SK-N-SH (cell line): ENCODE measurements at regions not wholly inside any gene's neighbourhood (a gene's known extent, or its start where the extent isn't known, plus 50 kb on each side); places are given as distances from the start of the nearest gene placed in this dataset.

Source experiments
- CTCF ChIA-PET: fragments of 300-600, 350-600 bp; formaldehyde crosslinking; extraction: SDS; loops from one replicate; lab custom pipeline; 2021; lab: Yijun Ruan, JAX
- POLR2A ChIA-PET: fragments of 350-600 bp; sonication (Branson Sonifier 250); formaldehyde crosslinking; extraction: SDS; loops from one replicate; lab custom pipeline; 2020; ENCODE audit warnings: antibody characterized with exemption, inconsistent platforms; lab: Yijun Ruan, JAX
- DNase-seq: peaks from one replicate; pipeline ENCODE4 v3.0.0; 2012
- H2AFZ ChIP-seq: fragments of 200-600 bp; sonication (generic); 2 replicates; pipeline ENCODE4 v1.8.1; 2016; ENCODE audit warnings: antibody characterized with exemption, mild to moderate bottlenecking, low read depth
- H3F3A ChIP-seq: fragments of 200-600 bp; sonication (generic); replicated peaks from 2 replicates; pipeline ENCODE3; 2016; ENCODE audit warnings: antibody characterized with exemption, mild to moderate bottlenecking; ENCODE audit not compliant: insufficient read depth
- H3K27ac ChIP-seq, 2 experiments: fragments of 200-500 bp in 1 of 2; fragments of 200-600 bp in 1 of 2; sonication (Bioruptor generic) in 1 of 2; sonication (generic), shearing (Covaris generic) in 1 of 2; 2 replicates each; pipeline versions ENCODE4 v1.5.1 to v1.6.1; 2014 to 2016; ENCODE audit warnings: low read depth in 2 of 2, inconsistent platforms in 1 of 2, low read length in 1 of 2, mild to moderate bottlenecking in 1 of 2, mixed read lengths in 1 of 2
- H3K27me3 ChIP-seq: fragments of 200-600 bp; sonication (generic), shearing (Covaris generic); 2 replicates; pipeline ENCODE4 v1.6.1; 2016; ENCODE audit warnings: mixed run types; ENCODE audit not compliant: insufficient read depth
- H3K36me3 ChIP-seq, 2 experiments: fragments of 200-500 bp in 1 of 2; fragments of 200-600 bp in 1 of 2; sonication (Bioruptor generic) in 1 of 2; sonication (generic) in 1 of 2; replicated peaks in 1 of 2; 2 replicates each; pipeline versions ENCODE3 to v1.5.1; 2014 to 2016; ENCODE audit warnings: low read length in 1 of 2, mild to moderate bottlenecking in 1 of 2; ENCODE audit not compliant: insufficient read depth in 2 of 2, control insufficient read depth in 1 of 2
- H3K4me1 ChIP-seq, 2 experiments: fragments of 200-500 bp in 1 of 2; fragments of 200-600 bp in 1 of 2; sonication (Bioruptor generic) in 1 of 2; sonication (generic), shearing (Covaris generic) in 1 of 2; 2 replicates each; pipeline versions ENCODE4 v1.5.1 to v1.6.1; 2014 to 2016; ENCODE audit warnings: low read depth in 1 of 2, low read length in 1 of 2, mixed run types in 1 of 2; ENCODE audit not compliant: insufficient read depth in 2 of 2, control insufficient read depth in 1 of 2
- H3K4me2 ChIP-seq: fragments of 200-600 bp; sonication (generic), shearing (Covaris generic); 2 replicates; pipeline ENCODE4 v1.6.1; 2017; ENCODE audit warnings: mixed run types
- H3K4me3 ChIP-seq, 2 experiments: fragments of 200-500 bp in 1 of 2; fragments of 200-600 bp in 1 of 2; sonication (Bioruptor generic) in 1 of 2; sonication (generic), shearing (Covaris generic) in 1 of 2; 2 replicates each; pipeline versions ENCODE4 v1.5.1 to v1.8.1; 2014 to 2016; ENCODE audit warnings: low read depth in 2 of 2, inconsistent platforms in 1 of 2, low read length in 1 of 2, mild to moderate bottlenecking in 1 of 2, mixed read lengths in 1 of 2, moderate library complexity in 1 of 2
- H3K79me2 ChIP-seq: fragments of 200-600 bp; sonication (generic); 2 replicates; pipeline ENCODE4 v1.8.1; 2017; ENCODE audit warnings: mild to moderate bottlenecking; ENCODE audit not compliant: insufficient read depth
- H3K9ac ChIP-seq: fragments of 200-600 bp; sonication (generic); 2 replicates; pipeline ENCODE4 v1.6.1; 2017; ENCODE audit warnings: mixed run types
- H3K9me2 ChIP-seq: fragments of 200-600 bp; sonication (generic); 2 replicates; pipeline ENCODE4 v1.6.1; 2017; ENCODE audit warnings: mixed run types
- H3K9me3 ChIP-seq: fragments of 200-600 bp; sonication (generic); 2 replicates; pipeline ENCODE4 v1.6.1; 2017; ENCODE audit warnings: mixed run types, mild to moderate bottlenecking, moderate library complexity
- H4K20me1 ChIP-seq: fragments of 200-600 bp; sonication (generic); 2 replicates; pipeline ENCODE4 v1.6.1; 2017; ENCODE audit warnings: mild to moderate bottlenecking, mixed run types; ENCODE audit not compliant: insufficient read depth
- CHD2 ChIP-seq: fragments of 150-350 bp; IDR thresholded peaks from 2 replicates; pipeline ENCODE4 v1.6.1; 2018; ENCODE audit warnings: low read length; ENCODE audit not compliant: partially characterized antibody
- CTCF ChIP-seq: fragments of 200-600 bp; sonication (generic); IDR thresholded peaks from 2 replicates; pipeline ENCODE4 v1.6.1; 2017; ENCODE audit warnings: antibody characterized with exemption, mild to moderate bottlenecking, moderate library complexity
- FOSL2 ChIP-seq: IDR thresholded peaks from 2 replicates; pipeline ENCODE4 v1.4.0; 2012; ENCODE audit warnings: low read depth, mild to moderate bottlenecking, moderate library complexity, borderline replicate concordance
- FOXJ3 ChIP-seq: sonication (generic); formaldehyde crosslinking; IDR thresholded peaks from 2 replicates; pipeline ENCODE4 v1.5.1; 2020; ENCODE audit warnings: mild to moderate bottlenecking, missing genetic modification reagents
- MXI1 ChIP-seq: IDR thresholded peaks from 2 replicates; pipeline ENCODE4 v1.6.1; 2012; ENCODE audit warnings: mild to moderate bottlenecking, low read depth, low read length, improper control_type of control experiment
- NFIC ChIP-seq: IDR thresholded peaks from 2 replicates; pipeline ENCODE4 v1.4.0; 2012; ENCODE audit warnings: borderline replicate concordance
- NRF1 ChIP-seq: IDR thresholded peaks from 2 replicates; pipeline ENCODE4 v1.6.1; 2012; ENCODE audit warnings: low read depth, mild to moderate bottlenecking, low read length
- PBX3 ChIP-seq: IDR thresholded peaks from 2 replicates; pipeline ENCODE4; 2012
- RAD21 ChIP-seq: IDR thresholded peaks from 2 replicates; pipeline ENCODE4 v1.6.1; 2012; ENCODE audit warnings: mild to moderate bottlenecking, low read length
- RCOR1 ChIP-seq: fragments of 150-350 bp; IDR thresholded peaks from 2 replicates; pipeline ENCODE4 v1.6.1; 2017; ENCODE audit warnings: antibody characterized with exemption, low read length
- RXRA ChIP-seq: IDR thresholded peaks from 2 replicates; pipeline ENCODE4 v1.4.0; 2012; ENCODE audit warnings: low read depth, mild to moderate bottlenecking, borderline replicate concordance
- SIN3A ChIP-seq: IDR thresholded peaks from 2 replicates; pipeline ENCODE4 v1.6.1; 2012; ENCODE audit warnings: low read depth, mild to moderate bottlenecking, low read length, moderate library complexity, borderline replicate concordance
- SMC3 ChIP-seq: IDR thresholded peaks from 2 replicates; pipeline ENCODE4 v1.6.1; 2012; ENCODE audit warnings: low read depth, low read length, improper control_type of control experiment
- TAF1 ChIP-seq: IDR thresholded peaks from 2 replicates; pipeline ENCODE4 v1.6.1; 2012; ENCODE audit warnings: low read depth, mild to moderate bottlenecking, low read length, moderate library complexity, borderline replicate concordance
- TEAD4 ChIP-seq: IDR thresholded peaks from 2 replicates; pipeline ENCODE4 v1.4.0; 2012; ENCODE audit warnings: mild to moderate bottlenecking, borderline replicate concordance; ENCODE audit not compliant: insufficient read depth
- USF1 ChIP-seq: IDR thresholded peaks from 2 replicates; pipeline ENCODE4 v1.4.0; 2012; ENCODE audit warnings: low read depth, borderline replicate concordance
- USF2 ChIP-seq: fragments of 150-350 bp; IDR thresholded peaks from 2 replicates; pipeline ENCODE4 v1.6.1; 2017; ENCODE audit warnings: antibody characterized with exemption, low read length, low read depth, borderline replicate concordance
- YY1 ChIP-seq: IDR thresholded peaks from 2 replicates; pipeline ENCODE4 v1.4.0; 2012; ENCODE audit warnings: low read depth, mild to moderate bottlenecking
- ZBTB33 ChIP-seq: IDR thresholded peaks from 2 replicates; pipeline ENCODE4 v1.4.0; 2012; ENCODE audit warnings: low read depth, borderline replicate concordance
- WGBS: methylation state at CpG from one replicate; pipeline ENCODE4 v1.1.6; 2017; ENCODE audit warnings: low lambda C conversion rate; 5-methylcytosine and 5-hydroxymethylcytosine counted together

- CTCF ChIA-PET = no interaction called here
Observed at GRCh38 chr5:163825661-163826060, 320.2 kb downstream of the MAT2B start.

GRCh38 chr5:163826201-163826600, 320.8 kb downstream of the MAT2B start:
- H3K27ac ChIP-seq = no peak overlapping the region
- DNase-seq = no peak
- no peaks in the 10 kb centered on the region for H3K4me1 ChIP-seq
- H4K20me1 ChIP-seq = no peaks in the 10 kb centered on the region
- H3K9me2 ChIP-seq = no peaks in the 10 kb centered on the region
- no peaks in the 10 kb centered on the region for H3F3A ChIP-seq
- H3K9ac ChIP-seq = no peak overlapping the region
- CTCF ChIA-PET = no interaction called here
- no peak overlapping the region for H2AFZ ChIP-seq
- WGBS = 45% methylated on average over 3 of the region's 3 CpGs
- H3K4me3 ChIP-seq = no peak overlapping the region
- no peak overlapping the region for H3K4me2 ChIP-seq
- H3K79me2 ChIP-seq = no peaks in the 10 kb centered on the region
- H3K27me3 ChIP-seq = no peaks in the 10 kb centered on the region
- H3K9me3 ChIP-seq = no peaks in the 10 kb centered on the region
- no peaks in the 10 kb centered on the region for H3K36me3 ChIP-seq
- POLR2A ChIA-PET = no interaction called here
- TF ChIP-seq USF2 (no peak), RCOR1 (no peak), SIN3A (no peak), NFIC (no peak), USF1 (no peak), ZBTB33 (no peak), MXI1 (no peak), PBX3 (no peak)

More at GRCh38 chr5:163825661-163826060, 320.2 kb downstream of the MAT2B start:
- no peaks in the 10 kb centered on the region for H3K27me3 ChIP-seq
- POLR2A ChIA-PET = no interaction called here
- H2AFZ ChIP-seq = no peak overlapping the region
- H3K4me1 ChIP-seq = no peaks in the 10 kb centered on the region
- H3K36me3 ChIP-seq = no peaks in the 10 kb centered on the region
- TF ChIP-seq FOSL2 = no peak
- TF ChIP-seq FOXJ3 = no peak
- TF ChIP-seq CTCF = no peak
- TF ChIP-seq USF1 = no peak
- no peak for TF ChIP-seq RXRA
- no peak for TF ChIP-seq SMC3
- no peak for TF ChIP-seq YY1
- TF ChIP-seq NRF1 = no peak
- no peak for TF ChIP-seq TEAD4
- TF ChIP-seq CHD2 = no peak
- TF ChIP-seq RAD21 = no peak
- TF ChIP-seq TAF1 = no peak
- TF ChIP-seq, all 33 proteins: peak for 0
- Histone ChIP-seq H3K4me2 (no peak overlapping the region), H4K20me1 (no peaks in the 10 kb centered on the region), H3K4me3 (no peak overlapping the region), H3K79me2 (no peaks in the 10 kb centered on the region), H3K27ac (no peak overlapping the region), H3F3A (no peaks in the 10 kb centered on the region), H3K9me2 (no peaks in the 10 kb centered on the region), H3K9me3 (no peaks in the 10 kb centered on the region), H3K9ac (no peak overlapping the region)
- 53% methylated on average over 1 of the region's 1 CpG for WGBS
- no peak for DNase-seq
